HG03342 (cell line): ENCODE measurements at regions not wholly inside any gene's neighbourhood (a gene's known extent, or its start where the extent isn't known, plus 50 kb on each side); places are given as distances from the start of the nearest gene placed in this dataset.
A peak's percentile ranks its signal among the peaks of the same experiment; 100 is the strongest.
"Not testable (repeated sequence)": the region's sequence is repeated elsewhere in the genome, so short reads cannot be mapped to it uniquely, and the experiment has no call there.

Experiments
- ATAC-seq: cut with Tn5 transposase; IDR thresholded peaks from one replicate; pipeline ENCODE4 v1.9.1; 2021; ENCODE audit warnings: mild to moderate bottlenecking, moderate library complexity; ENCODE audit not compliant: unreplicated experiment

DNA sequence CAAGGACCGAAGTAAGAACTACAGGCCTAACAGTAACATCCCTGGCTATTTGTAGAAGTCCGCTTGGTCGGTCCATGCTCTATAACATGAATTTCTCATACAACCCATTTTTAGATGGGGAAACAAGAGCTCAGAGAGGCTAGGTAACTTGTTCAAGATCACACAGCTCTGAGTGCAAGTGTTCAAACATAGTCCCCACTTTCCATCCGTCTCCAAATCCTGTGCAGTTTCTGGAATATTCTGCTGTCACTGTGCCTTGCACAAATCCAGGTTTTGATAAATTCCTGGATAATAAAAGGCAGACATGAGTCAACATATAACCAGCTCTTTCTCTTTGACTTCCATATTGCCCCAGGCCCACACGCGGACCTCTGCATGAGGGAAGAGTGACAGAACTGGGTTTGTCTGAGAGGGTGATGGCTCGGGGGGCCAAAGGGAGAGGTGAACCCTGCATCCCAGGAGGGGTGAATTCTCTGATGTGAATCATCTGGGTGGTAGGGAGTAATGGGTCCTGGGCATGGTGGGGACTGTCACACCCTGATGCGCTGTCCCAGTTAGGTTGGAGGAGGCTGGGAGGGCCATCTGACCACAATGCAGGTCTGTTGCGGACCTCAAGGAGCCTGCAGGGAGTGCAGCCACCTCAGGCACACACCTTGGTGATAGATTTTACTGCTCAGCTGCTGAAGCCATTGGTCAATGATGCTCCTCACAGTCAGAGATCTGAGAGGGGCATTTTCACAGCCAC is 162.2 kb downstream of the SMAD6 start:
- ATAC-seq, result no peak

DNA sequence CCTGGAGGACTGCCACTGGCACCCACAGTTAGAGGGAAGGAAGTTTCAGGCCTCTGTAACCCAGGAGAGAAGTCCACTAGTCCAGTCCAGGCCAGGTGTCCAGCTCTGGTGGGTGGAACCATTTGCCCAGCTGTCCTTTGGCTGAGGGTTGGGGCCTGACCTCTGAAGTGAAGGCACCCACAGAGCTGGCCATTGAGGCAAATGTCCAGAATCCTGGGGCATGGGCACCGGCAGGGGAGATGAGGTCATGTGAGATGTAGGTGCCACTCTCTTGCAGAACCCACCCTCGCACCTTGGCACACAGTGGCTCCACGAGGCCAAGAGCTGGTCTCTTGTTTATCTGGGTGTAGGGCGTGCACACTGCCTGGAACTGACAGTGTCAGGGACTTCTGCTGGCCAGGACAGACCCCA is 162.8 kb downstream of the SMAD6 start:
- ATAC-seq, result no peak

DNA sequence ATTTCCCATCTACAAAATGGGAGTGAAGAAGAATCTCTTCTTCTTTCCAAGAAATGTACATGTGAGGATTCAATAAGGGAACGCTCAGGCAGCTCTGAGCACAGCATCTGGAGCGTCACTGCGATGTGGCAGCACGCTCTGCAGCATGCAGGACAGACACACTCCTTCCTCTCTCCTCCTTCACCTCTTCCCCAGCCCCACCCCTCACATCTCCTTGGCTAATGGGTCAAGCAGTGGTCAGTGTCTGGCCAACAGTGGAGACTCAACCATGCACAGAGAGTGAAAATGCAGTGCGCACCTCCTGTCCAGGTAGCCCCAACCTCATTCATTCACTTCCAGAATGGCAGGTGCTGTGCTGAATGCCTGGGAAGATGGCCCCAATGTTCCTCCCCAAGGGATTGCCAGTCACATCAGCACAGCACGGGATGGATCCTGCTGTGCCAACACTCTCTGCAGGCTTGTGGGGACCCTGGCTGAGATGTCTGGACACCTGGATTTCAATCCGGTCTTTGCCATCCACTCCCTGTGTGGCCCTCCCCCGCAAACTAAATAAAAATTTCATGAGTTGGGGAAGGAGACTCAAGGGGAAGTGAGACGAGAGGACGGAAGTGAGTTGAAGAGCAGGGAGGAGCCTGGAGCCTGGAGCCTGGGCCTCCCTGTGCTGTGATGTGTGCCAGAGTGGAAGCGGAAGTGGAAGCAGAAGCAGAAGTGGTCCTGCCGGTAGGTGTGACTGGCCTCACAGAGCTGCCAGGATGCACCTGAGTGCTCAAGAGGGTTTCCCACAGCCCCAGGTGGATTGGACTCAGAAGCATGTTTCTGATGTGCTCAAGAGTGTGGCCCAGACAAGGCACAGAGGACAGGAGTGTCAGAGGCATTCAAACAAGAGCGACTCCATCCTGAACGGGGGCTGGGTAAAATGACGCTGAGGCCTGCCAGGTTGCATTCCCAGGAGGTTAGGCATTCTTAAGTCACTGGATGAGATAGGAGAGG is 163.9 kb downstream of the SMAD6 start:
- ATAC-seq, result peak; percentile 91

DNA sequence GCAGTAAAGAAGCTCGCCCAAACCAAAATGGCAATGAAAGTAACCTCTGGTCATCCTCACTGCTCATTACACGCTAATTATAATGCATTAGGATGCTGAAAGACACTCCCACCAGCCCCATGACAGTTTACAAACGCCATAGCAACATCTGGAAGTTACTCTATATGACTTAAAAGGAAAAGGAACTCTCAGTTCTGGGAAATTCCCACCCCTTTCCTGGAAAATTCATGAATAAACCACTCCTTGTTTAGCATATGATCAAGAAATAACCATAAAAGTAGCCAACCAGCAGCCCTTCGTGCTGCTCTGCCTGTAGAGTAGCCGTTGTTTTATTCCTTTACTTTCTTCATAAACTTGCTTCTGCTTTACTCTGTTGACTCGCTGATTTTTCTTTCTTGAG is 164.6 kb downstream of the SMAD6 start:
- no peak for ATAC-seq

DNA sequence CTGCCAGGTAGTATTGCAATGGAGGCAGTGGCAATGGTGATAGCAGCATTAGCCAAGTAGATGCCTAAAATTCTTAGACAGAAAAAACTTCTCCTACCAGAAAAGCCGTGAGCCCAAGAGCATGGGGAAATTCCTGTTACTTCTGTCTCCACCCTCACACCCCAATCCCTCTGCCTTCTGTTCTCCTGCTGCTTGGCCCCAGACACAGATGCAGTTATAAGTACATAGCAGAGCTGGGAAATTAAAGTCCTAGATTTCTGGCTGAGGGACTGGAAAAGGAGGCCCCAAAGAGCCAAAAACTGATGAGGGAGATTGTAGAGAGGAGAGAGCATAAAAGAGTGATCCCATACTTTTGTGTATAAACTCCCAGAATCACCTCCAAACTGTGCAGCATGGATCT is 166.9 kb downstream of the SMAD6 start:
- ATAC-seq, result no peak

DNA sequence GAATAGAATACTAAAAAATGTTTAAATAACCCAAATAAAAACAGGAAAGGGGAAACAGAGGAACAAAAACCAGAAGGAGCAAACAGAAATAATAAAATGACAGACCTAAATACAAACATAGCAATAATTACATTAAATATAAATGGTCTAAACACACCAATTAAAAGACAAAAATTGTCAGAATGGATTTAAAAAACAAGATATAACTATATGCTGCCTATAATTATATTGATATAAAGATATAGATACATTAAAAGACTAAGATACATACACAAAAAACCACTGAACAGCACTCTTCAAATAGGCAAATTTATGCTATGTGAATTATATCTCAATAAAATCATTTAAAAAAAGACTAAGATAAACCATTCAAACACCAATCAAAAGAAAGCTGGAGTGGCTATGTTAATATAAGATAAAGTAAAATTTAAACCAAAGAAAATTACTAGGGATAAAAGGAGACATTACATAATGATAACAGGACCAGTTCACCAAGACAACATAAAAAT is 168.9 kb downstream of the SMAD6 start:
- no peak for ATAC-seq

DNA sequence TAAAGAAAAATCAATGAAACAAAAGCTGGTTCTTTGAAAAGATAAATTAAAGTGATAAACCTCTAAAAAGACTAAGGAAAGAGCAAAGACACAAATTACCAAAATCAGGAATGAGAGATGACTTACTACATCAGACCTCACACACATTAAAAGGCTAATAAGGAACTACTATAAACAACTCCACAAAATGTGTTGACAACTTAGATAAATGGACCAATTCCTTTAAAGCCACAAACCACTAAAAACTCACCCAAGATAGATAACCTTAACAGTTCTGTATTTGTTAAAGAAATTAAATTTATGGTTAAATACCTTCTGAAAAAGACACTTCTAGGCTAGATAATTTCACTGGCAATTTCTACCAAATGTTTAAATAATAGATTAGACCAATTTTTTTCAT is 170.4 kb downstream of the SMAD6 start:
- ATAC-seq, result no peak

DNA sequence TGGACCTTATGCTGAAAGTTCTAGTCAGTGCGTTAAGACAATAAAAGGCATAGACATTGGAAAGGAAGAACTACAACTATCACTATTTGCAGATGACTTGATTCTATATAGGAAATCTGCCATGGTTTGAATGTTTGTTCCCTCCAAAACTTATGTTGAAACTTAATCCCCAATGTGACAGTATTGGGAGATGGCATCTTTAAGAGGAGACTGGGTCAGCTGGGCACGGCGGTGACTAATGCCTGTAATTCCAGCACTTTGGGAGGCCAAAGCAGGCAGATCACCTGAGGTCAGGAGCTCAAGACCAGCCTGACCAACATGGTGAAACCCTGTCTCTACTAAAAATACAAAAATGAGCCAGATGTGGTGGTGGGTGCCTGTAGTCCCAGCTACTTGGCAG is 171.3 kb downstream of the SMAD6 start:
- not testable (repeated sequence) for ATAC-seq

DNA sequence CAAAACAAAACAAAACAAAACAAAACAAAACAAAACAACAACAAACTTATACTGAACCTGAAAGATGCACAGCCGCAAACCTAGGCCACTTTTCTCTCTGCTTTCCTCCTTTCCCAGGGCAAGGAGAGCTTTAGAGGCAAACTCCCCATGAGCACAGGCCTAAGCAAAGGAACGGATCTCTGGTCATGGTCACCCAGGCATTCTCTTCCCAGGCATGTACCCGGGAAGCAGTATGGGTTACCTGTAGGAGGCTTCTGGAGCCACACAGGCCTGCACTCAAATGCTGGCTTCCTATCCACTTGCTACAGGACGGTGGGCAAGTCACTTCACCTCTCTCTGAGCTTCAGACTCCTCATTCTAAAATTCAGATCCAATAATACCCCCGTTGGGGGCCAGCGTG is 171.8 kb downstream of the SMAD6 start:
- no peak for ATAC-seq

DNA sequence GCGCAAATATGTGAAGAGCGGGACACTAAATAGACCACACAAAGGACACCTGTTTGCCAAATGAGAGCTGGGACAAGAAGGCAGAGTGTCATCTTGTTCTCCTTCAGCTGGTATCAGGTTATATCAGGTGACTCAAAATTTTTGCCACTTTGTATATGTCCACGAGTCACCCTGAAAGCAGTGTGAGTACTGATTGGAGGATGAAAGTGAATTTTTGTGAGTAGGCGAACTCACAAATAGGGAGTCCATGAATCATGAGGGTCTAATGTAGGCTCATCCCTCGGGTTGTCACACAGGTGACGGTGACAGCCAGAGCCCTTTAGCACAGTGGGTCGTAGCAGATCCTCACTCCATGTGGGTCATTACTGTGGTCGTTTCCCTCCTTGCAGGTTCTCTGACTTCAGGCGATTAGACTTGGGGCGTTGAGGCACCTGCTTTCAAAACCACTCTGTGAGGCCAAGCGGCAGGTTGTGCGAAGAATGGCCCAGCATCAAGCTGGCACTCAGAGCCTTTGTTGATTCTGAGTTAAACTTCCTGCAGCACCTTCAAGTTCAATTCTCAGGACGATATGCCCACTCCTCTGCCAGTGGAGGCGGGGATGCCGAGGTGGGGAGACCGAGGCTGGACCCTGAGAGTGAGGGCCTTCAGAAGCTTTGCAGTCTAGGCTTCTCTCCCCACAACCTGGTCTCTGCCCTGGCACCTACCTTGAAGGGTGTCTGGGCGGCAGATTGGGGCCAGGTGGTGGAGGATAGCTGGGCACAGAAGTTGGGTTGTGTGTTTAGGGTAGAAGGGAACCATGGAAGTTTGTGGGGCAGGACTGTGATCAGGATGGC is 173.8 kb downstream of the SMAD6 start:
- no peak for ATAC-seq

DNA sequence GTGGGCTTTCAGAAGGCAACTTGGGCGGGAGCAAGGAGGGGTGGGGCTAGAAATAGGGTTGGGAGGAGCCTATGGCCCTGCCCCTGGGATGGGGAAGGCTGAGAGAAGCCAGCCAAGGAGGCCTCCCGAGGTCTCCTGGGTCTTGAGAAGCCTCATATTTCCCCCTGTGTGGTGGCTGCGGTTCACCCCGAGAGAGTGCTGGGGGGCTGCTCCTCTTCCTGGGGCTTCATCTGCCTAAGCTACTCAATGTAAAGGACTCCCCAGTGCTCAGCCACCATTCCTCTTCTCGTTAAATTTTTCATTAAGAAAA is 174.3 kb downstream of the SMAD6 start:
- no peak for ATAC-seq

DNA sequence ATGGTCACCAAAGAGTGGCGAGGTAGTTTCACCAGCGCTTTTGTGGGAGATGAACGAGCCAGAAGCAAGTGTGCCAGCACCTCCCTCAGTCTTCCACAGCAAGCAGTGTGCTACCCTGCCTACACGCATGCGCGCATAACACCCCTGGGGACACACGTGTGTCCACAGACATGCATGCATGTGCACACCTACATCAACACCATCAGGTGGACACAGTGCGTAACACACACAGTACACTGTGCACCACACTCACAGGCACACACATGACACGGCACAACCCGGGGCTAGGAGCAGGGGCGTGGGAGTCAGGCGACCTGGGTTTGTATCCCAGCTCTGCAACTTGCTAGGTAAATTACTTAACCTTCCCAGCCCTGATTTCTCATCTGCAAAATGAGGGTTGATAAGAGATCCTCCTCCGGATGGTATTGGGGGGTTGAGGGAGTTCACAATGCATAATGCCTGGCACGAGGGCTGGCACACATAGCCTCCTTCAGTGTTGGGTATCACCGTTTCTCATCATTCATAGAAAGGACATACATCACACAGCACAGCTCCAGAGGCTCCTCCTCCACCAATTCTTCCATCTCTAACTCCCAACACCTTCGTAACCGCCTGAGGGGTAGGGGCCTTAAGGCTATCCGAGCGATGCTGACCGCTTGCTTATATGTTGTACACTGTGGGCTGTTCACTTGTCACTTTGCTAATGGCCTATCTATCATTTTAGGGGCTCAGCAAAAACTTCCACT is 174.9 kb downstream of the SMAD6 start:
- ATAC-seq, result no peak

DNA sequence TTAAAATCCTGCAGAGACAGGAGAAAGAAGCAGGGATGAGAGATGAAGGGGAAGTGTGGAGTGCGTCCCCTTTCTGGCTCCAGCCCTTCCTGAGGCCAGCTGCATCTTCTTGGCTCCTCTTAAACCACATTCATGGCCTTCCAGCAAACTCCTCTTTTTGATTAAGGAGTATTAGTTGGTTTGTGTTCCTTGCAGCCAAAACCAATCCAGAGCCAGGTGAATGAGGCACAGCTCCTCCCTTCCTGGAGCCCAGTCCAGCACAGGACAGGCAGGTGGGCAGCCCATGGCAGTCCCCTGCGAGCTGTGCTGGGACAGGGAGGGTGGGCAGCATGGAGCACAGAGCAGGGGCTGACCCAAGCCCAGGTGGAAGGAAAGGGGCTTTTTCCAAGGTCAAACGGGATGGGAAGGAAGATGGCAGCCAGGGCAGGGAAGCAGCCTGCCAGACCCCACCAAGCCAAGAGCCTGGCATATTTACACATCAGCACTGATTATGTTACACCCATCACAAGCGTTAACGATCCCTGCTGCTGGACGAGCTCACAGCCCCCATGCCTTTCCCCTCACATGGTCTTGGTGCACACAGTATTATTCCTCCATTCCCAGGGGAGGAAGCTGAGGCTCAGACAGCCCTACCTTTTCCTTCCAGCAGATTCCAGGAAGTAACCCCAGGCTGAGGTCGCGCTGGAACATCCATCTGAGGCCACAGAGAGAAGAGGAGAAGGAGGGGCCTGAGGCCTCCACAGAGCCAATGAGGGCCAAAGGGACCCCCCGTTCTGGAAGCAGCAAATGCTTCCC is 175.6 kb downstream of the SMAD6 start:
- no peak for ATAC-seq

DNA sequence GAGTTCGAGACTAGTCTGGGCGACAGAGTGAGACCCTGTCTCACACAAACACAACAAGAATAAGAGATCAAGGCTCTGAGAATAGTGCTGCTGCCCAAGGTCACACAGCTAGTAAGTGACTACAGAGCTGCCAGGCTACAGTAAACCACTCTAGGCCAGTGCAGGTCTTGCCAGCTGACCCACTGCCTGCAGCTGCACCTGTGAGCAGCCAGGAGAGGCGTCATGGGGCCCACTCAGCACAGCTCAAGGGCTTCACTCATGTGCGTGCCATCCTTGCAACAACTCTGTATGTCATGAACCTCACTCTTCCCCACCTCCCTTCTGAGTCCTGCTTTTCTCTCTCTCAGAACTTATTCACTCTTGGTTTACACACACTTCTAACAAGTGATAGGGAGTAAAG is 176.7 kb downstream of the SMAD6 start:
- ATAC-seq, result no peak

DNA sequence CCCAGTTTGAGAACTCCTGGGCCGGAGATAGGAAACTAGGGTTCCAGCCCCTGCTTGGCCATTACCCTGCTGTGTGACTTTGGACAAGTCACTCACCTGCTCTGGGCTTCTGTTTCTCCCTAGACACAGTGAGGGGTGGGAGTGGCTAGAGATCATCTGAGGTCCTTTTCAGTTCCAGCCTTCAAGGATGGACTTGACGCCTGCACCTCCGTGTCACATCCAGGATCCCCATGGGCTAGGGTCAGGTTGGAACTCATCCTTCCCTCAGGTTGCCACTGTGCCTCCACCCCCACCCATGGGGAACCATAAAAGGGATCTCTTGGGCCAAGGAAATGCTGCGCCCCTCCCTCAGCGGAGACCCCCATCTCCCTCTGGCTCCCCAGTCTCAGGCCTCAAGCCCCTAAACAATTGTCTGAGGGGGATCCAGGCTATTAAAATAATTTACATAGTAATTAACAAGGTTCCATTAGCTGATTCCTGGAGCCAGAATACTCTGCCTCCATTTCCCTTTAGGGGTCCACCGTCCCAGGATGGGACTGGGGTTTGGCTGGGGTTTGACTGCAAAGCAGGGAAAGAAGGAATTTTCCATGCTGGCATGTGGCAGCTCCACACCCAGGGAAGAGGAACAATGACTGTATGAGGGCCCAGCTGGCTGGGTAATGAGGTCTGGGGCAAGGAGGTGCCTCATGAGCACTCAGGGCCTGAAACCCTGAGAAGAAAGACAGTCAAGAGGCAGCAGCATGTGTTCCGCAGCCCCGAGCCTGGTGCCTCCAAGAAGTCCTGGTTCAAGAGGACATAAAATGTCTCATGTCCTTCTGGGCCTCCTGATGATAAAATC is 177.7 kb downstream of the SMAD6 start:
- ATAC-seq, result no peak

DNA sequence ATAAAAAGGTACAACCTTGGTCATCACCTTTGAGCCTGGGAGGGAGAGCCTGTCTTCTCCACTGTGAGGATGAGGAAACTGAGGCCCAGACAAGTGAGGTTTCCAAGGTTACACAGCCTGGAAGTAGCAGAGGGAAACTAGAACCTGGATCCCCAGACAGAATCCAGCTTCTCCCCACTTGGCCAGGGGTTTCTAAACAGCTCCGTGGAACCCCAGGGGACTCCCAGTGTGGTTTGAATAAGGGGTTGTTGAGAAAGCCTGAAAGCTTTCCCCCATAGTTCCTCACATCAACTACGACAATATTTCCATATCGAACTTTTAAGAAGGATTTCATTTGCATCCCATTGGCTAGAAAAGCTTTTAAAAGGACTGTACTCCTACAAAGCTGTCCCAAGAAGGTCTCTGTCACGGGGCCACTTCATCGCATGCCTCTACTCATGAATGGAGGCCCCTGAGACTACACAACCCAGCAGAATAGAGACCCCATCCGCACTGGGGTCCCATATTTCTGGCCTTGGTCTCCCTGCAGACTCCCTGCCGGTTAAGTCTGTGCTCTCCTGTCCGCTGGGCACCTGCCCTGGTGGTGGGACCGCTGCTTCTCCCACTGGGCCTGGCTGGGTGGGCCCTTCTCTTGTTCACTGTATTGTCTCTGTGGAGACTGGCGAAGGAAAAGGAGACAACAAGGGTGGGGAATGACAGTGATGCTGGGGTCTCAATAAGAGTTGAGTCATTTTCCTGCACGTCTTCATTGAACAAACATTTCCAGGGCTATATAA is 178.5 kb downstream of the SMAD6 start:
- ATAC-seq, result no peak

DNA sequence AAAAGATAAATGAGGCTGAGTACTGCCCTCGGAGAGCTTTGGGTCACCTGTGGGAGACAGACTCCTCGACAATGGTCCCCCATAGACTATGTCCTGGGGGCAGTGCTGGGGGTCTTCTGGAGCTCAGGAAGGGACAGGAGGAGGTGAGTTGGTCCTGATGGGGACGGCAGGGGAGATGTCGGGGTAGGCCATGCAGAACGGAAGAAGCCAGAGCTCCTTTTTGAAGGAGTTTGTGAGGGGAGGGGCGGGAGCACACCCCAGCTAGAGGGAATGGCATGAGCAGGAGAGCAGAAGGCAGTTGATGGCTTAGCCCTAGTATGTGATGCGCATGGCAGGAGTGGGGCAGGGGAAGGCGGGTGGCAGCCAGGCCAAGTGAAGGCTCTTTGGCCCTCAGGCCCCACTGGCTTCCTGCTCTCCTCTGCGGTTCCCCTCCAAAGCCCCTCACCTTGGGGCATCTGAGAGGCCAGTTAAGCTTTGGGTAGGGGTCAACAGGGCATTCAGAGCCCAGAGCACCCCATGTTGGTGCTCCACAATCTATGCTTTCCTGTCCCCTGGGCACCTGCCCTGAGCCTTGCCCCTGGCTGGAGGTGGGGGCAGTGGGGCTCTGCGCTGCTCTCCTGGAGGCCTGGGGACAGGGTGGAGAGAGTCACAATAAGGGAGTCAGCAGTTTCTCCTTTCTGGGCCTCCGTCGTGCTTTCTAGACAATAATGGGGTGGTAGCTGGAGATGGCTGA is 179.3 kb downstream of the SMAD6 start:
- no peak for ATAC-seq
